Transverse colon (tissue), 4 donors: ENCODE measurements at regions not wholly inside any gene's neighbourhood (a gene's known extent, or its start where the extent isn't known, plus 50 kb on each side); places are given as distances from the start of the nearest gene placed in this dataset.
"Not testable (repeated sequence)": the region's sequence is repeated elsewhere in the genome, so short reads cannot be mapped to it uniquely, and the experiment has no call there.

Experiments used
- CTCF ChIP-seq, 5 experiments: fragments of 200-600 bp in 3 of 5; fragments of 450-650 bp in 2 of 5; sonication (generic) in 3 of 5; IDR thresholded peaks; 1 replicate in 2 of 5; 2 replicates in 3 of 5; pipeline ENCODE4 v1.5.1; 2016 to 2017; ENCODE audit warnings: antibody characterized with exemption in 5 of 5, inconsistent platforms in 3 of 5, mild to moderate bottlenecking in 2 of 5, moderate library complexity in 1 of 5
- POLR2A ChIP-seq: fragments of 450-650 bp; IDR thresholded peaks from one replicate; pipeline ENCODE4 v1.6.1; 2016; ENCODE audit warnings: antibody characterized with exemption, mild to moderate bottlenecking, moderate library complexity
- POLR2AphosphoS5 ChIP-seq, 3 donors: sonication (generic); formaldehyde crosslinking; IDR thresholded peaks; one replicate each; pipeline ENCODE4 v1.6.1; 2016; ENCODE audit warnings: antibody characterized with exemption in 3 of 3

DNA sequence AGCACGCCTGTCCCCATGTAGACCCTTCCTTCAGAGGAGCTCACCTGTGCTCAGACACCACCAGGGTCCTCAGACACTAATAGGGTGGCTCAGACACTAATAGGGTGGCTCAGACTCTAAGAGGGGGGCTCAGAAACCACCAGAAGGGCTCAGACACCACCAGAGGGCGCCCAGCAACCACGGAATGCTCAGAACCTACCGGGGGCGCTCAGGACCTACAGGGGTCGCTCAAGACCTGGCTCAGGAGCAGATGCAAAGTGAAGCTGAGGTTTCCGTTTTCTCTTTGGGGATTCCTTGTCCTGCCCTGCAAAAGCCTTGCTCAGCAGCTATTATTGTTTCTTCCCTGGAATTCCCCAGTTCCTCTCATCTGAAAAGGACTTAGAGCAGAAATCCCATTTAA is 67.8 kb downstream of the OR4M2 start:
- not testable (repeated sequence) for TF ChIP-seq CTCF (IDR thresholded peaks at IDR 0.05); POLR2A; POLR2AphosphoS5 (IDR thresholded peaks at IDR 0.05)
